ENCODE measurements at regions not wholly inside any gene's neighbourhood (a gene's known extent, or its start where the extent isn't known, plus 50 kb on each side); places are given as distances from the start of the nearest gene placed in this dataset.

GRCh38 chr10:9183197-9183880, 1128.9 kb downstream of the GATA3 start:
- DNase-seq = peak; percentile 14

GRCh38 chr10:9188022-9188810, 1133.7 kb downstream of the GATA3 start:
- no peak for DNase-seq

- DNase-seq = no peak
These were observed 1135.0 kb downstream of the GATA3 start for GRCh38 chr10:9189448-9189847.

GRCh38 chr10:9193120-9193519, 1138.6 kb downstream of the GATA3 start:
- DNase-seq = no peak

- no peak for DNase-seq
These were observed 1140.9 kb downstream of the GATA3 start for GRCh38 chr10:9195385-9195784.

- DNase-seq = no peak
These were observed 1144.1 kb downstream of the GATA3 start for GRCh38 chr10:9198611-9199010.

GRCh38 chr10:9205558-9205957, 1151.1 kb downstream of the GATA3 start:
- DNase-seq = no peak

GRCh38 chr10:9209105-9209798, 1154.8 kb downstream of the GATA3 start:
- DNase-seq = no peak

- DNase-seq = no peak
These were observed 1156.7 kb downstream of the GATA3 start for GRCh38 chr10:9211228-9211627.

- no peak for DNase-seq
These were observed 1160.1 kb downstream of the GATA3 start for GRCh38 chr10:9214618-9215017.

GRCh38 chr10:9215121-9215520, 1160.6 kb downstream of the GATA3 start:
- no peak for DNase-seq

- no peak for DNase-seq
These were observed 1165.4 kb downstream of the GATA3 start for GRCh38 chr10:9219860-9220259.

- DNase-seq = no peak
These were observed 1168.4 kb downstream of the GATA3 start for GRCh38 chr10:9222917-9223316.

GRCh38 chr10:9227679-9228365, 1173.3 kb downstream of the GATA3 start:
- DNase-seq = no peak

GRCh38 chr10:9228771-9229170, 1174.3 kb downstream of the GATA3 start:
- DNase-seq = no peak

GRCh38 chr10:9229702-9230244, 1175.3 kb downstream of the GATA3 start:
- DNase-seq = no peak

- no peak for DNase-seq
These were observed 1176.1 kb downstream of the GATA3 start for GRCh38 chr10:9230625-9231024.

- DNase-seq = no peak
These were observed 1179.7 kb downstream of the GATA3 start for GRCh38 chr10:9234191-9234590.

- no peak for DNase-seq
These were observed 1183.6 kb downstream of the GATA3 start for GRCh38 chr10:9238041-9238440.

GRCh38 chr10:9239298-9239697, 1184.8 kb downstream of the GATA3 start:
- DNase-seq = no peak

- no peak for DNase-seq
These were observed 1189.5 kb downstream of the GATA3 start for GRCh38 chr10:9243941-9244411.

GRCh38 chr10:9244864-9245263, 1190.4 kb downstream of the GATA3 start:
- no peak for DNase-seq

- DNase-seq = no peak
These were observed 1198.6 kb downstream of the GATA3 start for GRCh38 chr10:9253121-9253520.

Measured in activated gamma-delta T cell (primary cell).